ENCODE measurements at regions not wholly inside any gene's neighbourhood (a gene's known extent, or its start where the extent isn't known, plus 50 kb on each side); places are given as distances from the start of the nearest gene placed in this dataset.
"Not testable (repeated sequence)": the region's sequence is repeated elsewhere in the genome, so short reads cannot be mapped to it uniquely, and the experiment has no call there.

- no peak for DNase-seq (ENCODE audit: low spot score)
Observed at GRCh38 chr2:60356346-60356745, 197.1 kb downstream of the BCL11A start.

- DNase-seq (ENCODE audit: low spot score): no peak
Observed at GRCh38 chr2:60355849-60356261, 197.6 kb downstream of the BCL11A start.

GRCh38 chr2:60354713-60355112, 198.7 kb downstream of the BCL11A start:
- no peak for DNase-seq (ENCODE audit: low spot score)

- no peak for DNase-seq (ENCODE audit: low spot score)
Observed at GRCh38 chr2:60353863-60354262, 199.6 kb downstream of the BCL11A start.

- no peak for DNase-seq (ENCODE audit: low spot score)
Observed at GRCh38 chr2:60353406-60353800, 200.1 kb downstream of the BCL11A start.

- DNase-seq (ENCODE audit: low spot score): no peak
Observed at GRCh38 chr2:60352491-60353405, 200.7 kb downstream of the BCL11A start.

- DNase-seq (ENCODE audit: low spot score): no peak
Observed at GRCh38 chr2:60351802-60352201, 201.7 kb downstream of the BCL11A start.

- DNase-seq (ENCODE audit: low spot score): no peak
Observed at GRCh38 chr2:60351321-60351720, 202.1 kb downstream of the BCL11A start.

- DNase-seq (ENCODE audit: low spot score): no peak
Observed at GRCh38 chr2:60350791-60351190, 202.7 kb downstream of the BCL11A start.

GRCh38 chr2:60347781-60348180, 205.7 kb downstream of the BCL11A start:
- no peak for DNase-seq (ENCODE audit: low spot score)

- DNase-seq (ENCODE audit: low spot score): not testable (repeated sequence)
Observed at GRCh38 chr2:60342491-60342890, 211.0 kb downstream of the BCL11A start.

- no peak for DNase-seq (ENCODE audit: low spot score)
Observed at GRCh38 chr2:60341151-60341550, 212.3 kb downstream of the BCL11A start.

- no peak for DNase-seq (ENCODE audit: low spot score)
Observed at GRCh38 chr2:60339286-60339685, 214.2 kb downstream of the BCL11A start.

GRCh38 chr2:60337142-60337497, 216.3 kb downstream of the BCL11A start:
- no peak for DNase-seq (ENCODE audit: low spot score)

GRCh38 chr2:60336442-60337141, 216.9 kb downstream of the BCL11A start:
- DNase-seq (ENCODE audit: low spot score): no peak

GRCh38 chr2:60335533-60336237, 217.8 kb downstream of the BCL11A start:
- no peak for DNase-seq (ENCODE audit: low spot score)

GRCh38 chr2:60334610-60335009, 218.8 kb downstream of the BCL11A start:
- DNase-seq (ENCODE audit: low spot score): no peak

- no peak for DNase-seq (ENCODE audit: low spot score)
Observed at GRCh38 chr2:60333264-60333663, 220.2 kb downstream of the BCL11A start.

- no peak for DNase-seq (ENCODE audit: low spot score)
Observed at GRCh38 chr2:60331115-60331809, 222.2 kb downstream of the BCL11A start.

- no peak for DNase-seq (ENCODE audit: low spot score)
Observed at GRCh38 chr2:60329225-60329624, 224.2 kb downstream of the BCL11A start.

- DNase-seq (ENCODE audit: low spot score): no peak
Observed at GRCh38 chr2:60324536-60324935, 228.9 kb downstream of the BCL11A start.

- DNase-seq (ENCODE audit: low spot score): no peak
Observed at GRCh38 chr2:60321816-60322215, 231.6 kb downstream of the BCL11A start.
